ENCODE measurements at regions not wholly inside any gene's neighbourhood (a gene's known extent, or its start where the extent isn't known, plus 50 kb on each side); places are given as distances from the start of the nearest gene placed in this dataset.

GRCh38 chr3:145294572-145294971 lies 866.4 kb downstream of the PLOD2 start:
- Histone ChIP-seq H2AFZ (no peak overlapping the region; the same call in 1 of the 2 replicates), H3K36me3 (ENCODE audit: insufficient read depth) (no peaks in the 10 kb centered on the region), H3K9me2 (ENCODE audit: insufficient read depth) (peaks cover 1% of the 10 kb centered on the region; the same call in 1 of the 2 replicates), H3K79me2 (replicated peaks; ENCODE audit: insufficient read depth) (no peaks in the 10 kb centered on the region), H3K4me1 (ENCODE audit: insufficient read depth) (no peaks in the 10 kb centered on the region), H3K27me3 (ENCODE audit: insufficient read depth) (no peaks in the 10 kb centered on the region), H3K4me2 (no peak overlapping the region), H4K20me1 (replicated peaks; ENCODE audit: insufficient read depth) (no peaks in the 10 kb centered on the region), H3F3A (replicated peaks; ENCODE audit: low read depth) (no peaks in the 10 kb centered on the region), H3K4me3 (no peak overlapping the region), H3K27ac (ENCODE audit: low read depth) (no peak overlapping the region)
- Mint-ChIP-seq H3K27ac (no peak overlapping the region), H3K36me3 (ENCODE audit: low read depth) (no peaks in the 10 kb centered on the region), H3K27me3 (ENCODE audit: insufficient read depth, low read depth, poor library complexity) (no peaks in the 10 kb centered on the region), H3K4me3 (no peak overlapping the region), H3K4me1 (no peaks in the 10 kb centered on the region), H3K9me3 (no peaks in the 10 kb centered on the region)
- no peak for TF ChIP-seq EZH2phosphoT487 (IDR thresholded peaks at IDR 0.05; ENCODE audit: unreplicated experiment)
- TF ChIP-seq STAT1 (IDR thresholded peaks at IDR 0.05; ENCODE audit: unreplicated experiment): no peak
- DNase-seq (ENCODE audit: low spot score): no peak
- no peak for ATAC-seq

- peaks cover 4% of the 10 kb centered on the region for H3K4me1 Mint-ChIP-seq
- TF ChIP-seq JUNB (IDR thresholded peaks at IDR 0.05; ENCODE audit: unreplicated experiment): no peak
- TF ChIP-seq STAT1 (IDR thresholded peaks at IDR 0.05; ENCODE audit: unreplicated experiment): no peak
- TF ChIP-seq ZNF462 (CRISPR knock-in tag; IDR thresholded peaks at IDR 0.05): no peak
- no peak for TF ChIP-seq ZNF331 (CRISPR knock-in tag; IDR thresholded peaks at IDR 0.05; ENCODE audit: low read depth)
- no peak for TF ChIP-seq ZNF114 (CRISPR knock-in tag; IDR thresholded peaks at IDR 0.05)
- TF ChIP-seq EZH2phosphoT487 (IDR thresholded peaks at IDR 0.05; ENCODE audit: unreplicated experiment): no peak
- TF ChIP-seq CTCF (conservative IDR thresholded peaks at IDR 0.05; ENCODE audit: low read depth in 2 of 2): no peak
- TF ChIP-seq REST (IDR thresholded peaks at IDR 0.05; ENCODE audit: unreplicated experiment): no peak
- TF ChIP-seq CREB1 (CRISPR knock-in tag; IDR thresholded peaks at IDR 0.05; ENCODE audit: low read depth): no peak
- TF ChIP-seq ETS1 (IDR thresholded peaks at IDR 0.05): no peak
Observed at GRCh38 chr3:145307272-145307671, 853.7 kb downstream of the PLOD2 start.

More at GRCh38 chr3:145307272-145307671, 853.7 kb downstream of the PLOD2 start:
- no peaks in the 10 kb centered on the region for H3K27me3 ChIP-seq (ENCODE audit: insufficient read depth)
- no peaks in the 10 kb centered on the region for H3K9me2 ChIP-seq (ENCODE audit: insufficient read depth)
- ATAC-seq: no peak
- H3K9me3 Mint-ChIP-seq: no peaks in the 10 kb centered on the region
- no peak overlapping the region for H3K27ac ChIP-seq (ENCODE audit: low read depth)
- H3F3A ChIP-seq (replicated peaks; ENCODE audit: low read depth): no peaks in the 10 kb centered on the region
- H2AFZ ChIP-seq: no peak overlapping the region
- no peaks in the 10 kb centered on the region for H4K20me1 ChIP-seq (replicated peaks; ENCODE audit: insufficient read depth)
- no peaks in the 10 kb centered on the region for H3K36me3 ChIP-seq (ENCODE audit: insufficient read depth)
- H3K4me3 Mint-ChIP-seq: no peak overlapping the region
- H3K27me3 Mint-ChIP-seq (ENCODE audit: insufficient read depth, low read depth, poor library complexity): no peaks in the 10 kb centered on the region
- no peak overlapping the region for H3K4me2 ChIP-seq
- no peaks in the 10 kb centered on the region for H3K79me2 ChIP-seq (replicated peaks; ENCODE audit: insufficient read depth)
- no peak overlapping the region for H3K27ac Mint-ChIP-seq
- H3K4me1 ChIP-seq (ENCODE audit: insufficient read depth): no peaks in the 10 kb centered on the region
- no peak for DNase-seq (ENCODE audit: low spot score)
- H3K36me3 Mint-ChIP-seq (ENCODE audit: low read depth): 0 out of 3 replicates have a peak, but pooled peaks cover 4% of the 10 kb centered on the region
- no peak overlapping the region for H3K4me3 ChIP-seq
